GM10266 (cell line): ENCODE measurements at regions not wholly inside any gene's neighbourhood (a gene's known extent, or its start where the extent isn't known, plus 50 kb on each side); places are given as distances from the start of the nearest gene placed in this dataset.

ENCODE experiments used
- DNase-seq: peaks from one replicate; pipeline ENCODE4 v3.0.0; 2012; ENCODE audit errors: extremely low spot score
- TF ChIP-seq, protein P1 (sequence below): IDR thresholded peaks from 2 replicates; pipeline ENCODE4 v1.5.1; 2012; ENCODE audit warnings: mild to moderate bottlenecking, low read depth; ENCODE audit not compliant: control insufficient read depth, insufficient read depth; ENCODE audit errors: missing control alignments

DNA sequence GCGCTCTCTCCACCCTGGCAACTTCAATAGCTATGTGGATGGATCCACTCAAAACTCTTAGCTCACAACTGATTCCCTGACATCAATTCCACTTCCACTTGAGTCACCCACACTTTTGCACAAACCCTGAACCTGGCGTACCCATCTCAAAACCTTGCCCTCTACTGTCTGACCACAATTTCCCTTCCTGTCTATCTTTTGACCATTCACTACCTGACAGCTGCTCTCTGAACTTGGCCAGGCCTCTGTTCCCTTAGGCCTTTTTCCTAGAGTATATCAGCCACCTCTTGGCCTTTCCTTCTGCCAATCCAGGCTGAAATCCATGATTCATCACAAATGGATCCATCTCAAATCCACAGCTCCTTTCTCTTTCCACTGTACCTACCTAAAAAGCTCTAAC lies 106.0 kb downstream of the RPL27A start:
- TF ChIP-seq, protein P1, sequence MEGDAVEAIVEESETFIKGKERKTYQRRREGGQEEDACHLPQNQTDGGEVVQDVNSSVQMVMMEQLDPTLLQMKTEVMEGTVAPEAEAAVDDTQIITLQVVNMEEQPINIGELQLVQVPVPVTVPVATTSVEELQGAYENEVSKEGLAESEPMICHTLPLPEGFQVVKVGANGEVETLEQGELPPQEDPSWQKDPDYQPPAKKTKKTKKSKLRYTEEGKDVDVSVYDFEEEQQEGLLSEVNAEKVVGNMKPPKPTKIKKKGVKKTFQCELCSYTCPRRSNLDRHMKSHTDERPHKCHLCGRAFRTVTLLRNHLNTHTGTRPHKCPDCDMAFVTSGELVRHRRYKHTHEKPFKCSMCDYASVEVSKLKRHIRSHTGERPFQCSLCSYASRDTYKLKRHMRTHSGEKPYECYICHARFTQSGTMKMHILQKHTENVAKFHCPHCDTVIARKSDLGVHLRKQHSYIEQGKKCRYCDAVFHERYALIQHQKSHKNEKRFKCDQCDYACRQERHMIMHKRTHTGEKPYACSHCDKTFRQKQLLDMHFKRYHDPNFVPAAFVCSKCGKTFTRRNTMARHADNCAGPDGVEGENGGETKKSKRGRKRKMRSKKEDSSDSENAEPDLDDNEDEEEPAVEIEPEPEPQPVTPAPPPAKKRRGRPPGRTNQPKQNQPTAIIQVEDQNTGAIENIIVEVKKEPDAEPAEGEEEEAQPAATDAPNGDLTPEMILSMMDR: no peak

DNA sequence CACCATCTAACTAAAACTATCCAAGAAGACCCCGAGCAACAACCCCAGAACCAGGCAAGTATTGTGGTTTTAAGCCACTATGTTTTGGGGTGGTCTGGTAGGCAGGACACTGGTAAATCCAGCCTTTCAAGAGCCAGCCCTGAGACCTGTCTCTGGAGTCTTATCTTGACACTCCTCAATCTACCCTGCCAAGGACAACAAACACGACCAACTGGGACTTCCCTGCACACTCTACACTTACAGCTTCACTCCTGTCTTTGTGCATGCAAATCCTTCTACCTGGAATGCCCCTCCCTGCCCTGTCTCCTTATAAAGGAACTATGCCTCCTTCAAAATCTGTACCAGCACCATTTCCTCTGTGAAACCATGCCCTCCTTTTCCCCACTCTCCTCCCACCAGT lies 107.3 kb downstream of the RPL27A start:
- TF ChIP-seq, protein P1: no peak
- no peak for DNase-seq

More for the DNA sequence above, 106.0 kb downstream of the RPL27A start:
- no peak for DNase-seq

DNA sequence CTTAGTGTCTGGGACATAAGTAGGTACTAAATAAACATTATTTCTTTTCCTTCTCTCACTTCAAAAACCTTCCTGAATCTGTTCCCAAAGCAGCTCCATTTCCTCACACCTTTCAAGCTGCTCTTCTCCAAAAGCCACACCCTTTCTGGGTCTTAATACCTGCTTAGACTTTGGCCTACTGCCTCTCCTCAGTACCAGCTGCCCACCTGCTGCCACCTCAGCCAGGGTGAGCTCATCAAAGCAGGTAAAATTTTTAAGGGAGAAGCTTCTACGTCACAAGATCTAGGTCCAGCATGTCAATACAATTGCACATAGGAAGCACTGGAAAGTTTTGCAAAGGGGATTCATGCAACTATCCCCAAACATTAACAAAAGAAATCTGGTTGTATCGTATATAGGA lies 108.4 kb downstream of the RPL27A start:
- TF ChIP-seq, protein P1: no peak
- DNase-seq: no peak

DNA sequence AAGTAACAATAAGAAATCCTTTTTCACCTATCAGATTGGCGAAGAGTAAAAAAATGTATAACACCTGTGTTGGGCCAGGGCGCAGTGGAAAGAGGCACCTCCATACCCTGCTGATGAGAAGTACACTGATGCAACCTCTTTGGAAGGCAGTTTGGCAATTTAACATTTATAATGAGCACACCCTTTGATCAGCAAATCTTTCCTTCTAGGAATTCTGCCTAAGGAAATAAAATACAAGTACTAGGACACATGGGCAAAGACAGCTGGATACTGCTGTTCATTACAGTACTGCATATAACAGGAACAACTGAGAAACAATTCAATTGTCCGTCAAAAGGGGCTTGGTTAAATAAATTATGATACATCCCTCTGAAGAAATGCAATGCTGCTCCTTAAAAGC lies 110.1 kb downstream of the RPL27A start:
- no peak for DNase-seq
- TF ChIP-seq, protein P1: no peak

DNA sequence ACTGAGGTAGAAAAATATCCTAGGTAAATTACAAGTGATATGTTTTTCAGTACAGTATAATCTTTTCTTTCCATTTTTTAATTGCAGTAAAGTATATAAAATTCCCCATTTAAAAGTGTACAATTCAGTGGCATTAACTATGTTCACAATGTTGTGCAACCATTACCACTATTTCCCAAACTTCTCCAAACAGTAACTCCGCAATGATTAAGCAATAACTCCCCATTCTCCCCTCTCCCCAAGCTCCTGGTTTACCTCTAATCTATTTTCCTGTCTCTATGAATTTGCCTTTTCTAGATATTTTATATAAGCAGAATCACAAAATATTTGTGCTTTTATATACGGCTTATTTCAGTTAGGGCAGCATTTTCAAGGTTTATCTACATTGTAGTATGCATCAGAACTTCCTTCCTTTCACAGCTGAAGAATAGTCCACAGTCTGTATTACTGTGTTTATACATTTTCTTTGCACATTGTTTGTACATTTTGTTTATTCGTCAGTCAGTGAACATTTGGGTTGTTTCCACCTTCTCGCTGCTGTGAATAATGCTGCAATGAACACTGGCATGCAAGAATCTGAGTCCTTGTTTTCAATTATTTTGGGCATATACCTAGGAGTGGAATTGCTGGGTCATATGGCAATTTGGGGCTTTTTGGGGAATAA lies 110.7 kb downstream of the RPL27A start:
- DNase-seq: no peak
- TF ChIP-seq, protein P1: no peak

DNA sequence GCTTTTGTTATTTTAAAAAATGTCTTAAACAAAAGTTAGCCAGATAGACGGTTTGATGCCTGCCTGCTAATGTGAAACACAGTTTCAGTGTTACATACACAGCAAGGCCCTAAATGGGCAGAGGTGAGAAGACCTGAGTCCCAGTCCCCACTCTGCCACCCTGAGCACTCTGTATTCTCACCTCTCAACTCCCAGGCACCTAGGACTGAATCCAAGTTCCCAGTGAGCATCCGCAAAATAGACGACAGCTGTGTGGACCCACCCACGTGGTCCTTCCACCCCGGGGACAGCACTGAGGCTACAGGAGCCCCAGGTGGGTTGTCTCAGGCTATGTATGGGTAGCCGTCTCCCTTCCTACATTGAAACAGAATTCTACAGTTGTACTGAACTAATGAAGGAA lies 111.5 kb downstream of the RPL27A start:
- TF ChIP-seq, protein P1: no peak
- no peak for DNase-seq

DNA sequence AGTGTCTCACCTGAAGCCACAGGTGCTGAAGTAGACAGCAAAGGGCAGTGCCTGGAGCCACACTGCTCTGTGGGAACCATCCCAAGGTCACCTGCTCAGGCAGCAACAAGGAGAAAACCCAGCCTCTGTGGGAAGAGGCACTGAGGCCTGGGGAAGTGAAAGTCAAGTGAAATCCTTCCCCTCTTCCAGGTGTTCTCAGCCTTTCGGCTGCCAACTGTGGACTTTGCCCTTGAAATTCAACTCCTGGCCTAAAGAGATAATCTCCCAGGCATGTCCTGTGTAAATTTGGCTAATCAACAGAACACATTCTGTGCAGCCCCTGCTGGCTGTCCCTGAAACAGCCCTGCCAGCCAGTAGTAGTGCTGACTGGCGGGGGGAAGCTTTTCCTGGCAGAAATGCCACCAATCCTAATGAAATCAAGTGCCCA lies 112.1 kb downstream of the RPL27A start:
- TF ChIP-seq, protein P1: peak; percentile 7
- DNase-seq: no peak
